Heart left ventricle (tissue), 16 donors: ENCODE measurements at regions not wholly inside any gene's neighbourhood (a gene's known extent, or its start where the extent isn't known, plus 50 kb on each side); places are given as distances from the start of the nearest gene placed in this dataset.

Experiments
- ATAC-seq, 4 donors: fragments of 200-7000 bp; cut with Tn5 transposase; one replicate each; pipeline ENCODE4 v1.9.1; 2020 to 2022; ENCODE audit warnings: moderate library complexity in 4 of 4, mild to moderate bottlenecking in 3 of 4, moderate number of reproducible peaks in 1 of 4
- DNase-seq, 5 donors: peaks; one replicate each; pipeline ENCODE4 v3.0.0-alpha.2; 2020
- H3K27ac ChIP-seq, 12 donors: fragments of 200-600 bp; sonication (generic) in 4 of 12; one replicate each; pipeline versions ENCODE4 v1.5.0 to v1.8.0; 2016 to 2022; ENCODE audit warnings: mild to moderate bottlenecking in 2 of 12
- H3K27me3 ChIP-seq, 9 donors: fragments of 200-600 bp; sonication (generic) in 2 of 9; one replicate each; pipeline versions ENCODE4 v1.5.1 to v1.8.0; 2016 to 2022; ENCODE audit warnings: mild to moderate bottlenecking in 3 of 9
- H3K36me3 ChIP-seq, 9 donors: fragments of 200-600 bp; sonication (generic) in 2 of 9; one replicate each; pipeline versions ENCODE4 v1.5.0 to v1.8.0; 2018 to 2022; ENCODE audit warnings: mild to moderate bottlenecking in 2 of 9
- H3K4me1 ChIP-seq, 12 donors: fragments of 200-600 bp; sonication (generic) in 4 of 12; one replicate each; pipeline versions ENCODE4 v1.5.0 to v1.8.0; 2016 to 2022; ENCODE audit warnings: mild to moderate bottlenecking in 3 of 12
- H3K4me3 ChIP-seq, 12 donors: fragments of 200-600 bp; sonication (generic) in 4 of 12; one replicate each; pipeline versions ENCODE4 v1.5.0 to v1.8.0; 2017 to 2022; ENCODE audit warnings: mild to moderate bottlenecking in 9 of 12, moderate library complexity in 4 of 12
- H3K9me3 ChIP-seq, 12 donors: fragments of 200-600 bp; sonication (generic) in 4 of 12; one replicate each; pipeline versions ENCODE4 v1.5.0 to v1.8.0; 2016 to 2022; ENCODE audit warnings: mild to moderate bottlenecking in 1 of 12
- CTCF ChIP-seq, 12 donors: fragments of 200-600 bp; sonication (generic) in 4 of 12; IDR thresholded peaks; one replicate each; pipeline versions ENCODE4 v1.5.0 to v1.8.0; 2018 to 2022; ENCODE audit warnings: antibody characterized with exemption in 12 of 12, mild to moderate bottlenecking in 5 of 12
- POLR2A ChIP-seq, 2 donors: fragments of 450-650 bp; IDR thresholded peaks; one replicate each; pipeline ENCODE4 v1.6.1; 2017; ENCODE audit warnings: antibody characterized with exemption in 2 of 2, mild to moderate bottlenecking in 2 of 2, moderate library complexity in 2 of 2
- WGBS, 4 donors: extraction: QIAGEN DNeasy Blood & Tissue Kit in 2 of 4; methylation state at CpG; one replicate each; pipeline versions ENCODE4 v1.1.5 to v1.1.7; 2013 to 2018; 5-methylcytosine and 5-hydroxymethylcytosine counted together
- intact Hi-C, 10 donors: fragments of 100-400 bp; cut with DNase I; formaldehyde crosslinking; loops; one replicate each; pipeline versions ENCODE4 v1.11.1 to v1.14.2; 2022
- donor health status: ischemic (EF 13 %, LVEDD 7.1; RV severe dilation, severe dysfunction).
- donor health status: healthy with polysubstance abuse.
- donor health status: DM: no; HTN: yes; CAD: no.
- donor health status: DM: no; HTN: no; CAD: no.
- donor health status: ischemic (EF 25% LVEDD 6.9; RV normal size, moderate dysfunction).
- donor health status: ischemic (EF 25% LVEDD 5.7; RV mildly dilated, moderate dysfunction).
- donor health status: healthy.
- donor health status: DM: yes; HTN: yes; CAD: no.
- donor health status: ischemic (EF 35%, LVEDD 5.7; RV mildly dilated, moderate dysfunction).
- donor health status: nonischemic (EF 11% LVEDD 7.7; RV severe dilation, severe dysfunction).
- donor health status: DM: yes; HTN: yes; CAD: no.
- donor health status: PGD.
- donor health status: ischemic (EF 29% LVEDD 5.4; RV normal size, mild dysfunction).
- donor health status: nonischemic (EF 23%, LVEDD 6.1; RV moderate dilation, normal function).

DNA sequence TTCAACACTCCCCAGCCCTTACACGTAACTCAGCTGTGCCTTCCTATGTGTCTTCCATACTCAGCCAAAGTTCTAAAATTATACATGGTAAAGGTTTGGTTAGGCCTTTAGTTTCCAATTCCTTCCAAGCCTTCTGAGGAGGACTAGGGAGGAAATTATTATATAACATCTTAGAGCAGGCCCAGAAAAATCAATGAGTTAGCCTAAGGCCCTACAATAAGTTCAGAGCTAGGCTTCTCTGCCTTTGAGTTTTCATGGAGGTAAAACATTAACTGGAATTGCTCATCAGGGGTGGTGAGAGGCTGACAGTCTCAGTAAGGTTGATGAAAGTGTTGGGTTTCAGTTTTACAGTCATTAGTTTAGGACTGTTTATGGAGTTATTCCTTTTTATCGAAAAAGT is 286.0 kb downstream of the ADGB start:
- WGBS, 4 donors = 93 to 99% (median 97%) methylated on average over 2 of the region's 2 CpGs
- no peak for ATAC-seq
- H3K27ac ChIP-seq = no peak overlapping the region
- DNase-seq = no peak
- intact Hi-C loops = no loop called here
- no peaks in the 10 kb centered on the region for H3K4me1 ChIP-seq
- no peaks in the 10 kb centered on the region for H3K27me3 ChIP-seq
- no peak overlapping the region for H3K4me3 ChIP-seq
- TF ChIP-seq CTCF (IDR thresholded peaks at IDR 0.05) (no peak), POLR2A (IDR thresholded peaks at IDR 0.05) (no peak)
- H3K9me3 ChIP-seq = no peaks in the 10 kb centered on the region
- no peaks in the 10 kb centered on the region for H3K36me3 ChIP-seq

DNA sequence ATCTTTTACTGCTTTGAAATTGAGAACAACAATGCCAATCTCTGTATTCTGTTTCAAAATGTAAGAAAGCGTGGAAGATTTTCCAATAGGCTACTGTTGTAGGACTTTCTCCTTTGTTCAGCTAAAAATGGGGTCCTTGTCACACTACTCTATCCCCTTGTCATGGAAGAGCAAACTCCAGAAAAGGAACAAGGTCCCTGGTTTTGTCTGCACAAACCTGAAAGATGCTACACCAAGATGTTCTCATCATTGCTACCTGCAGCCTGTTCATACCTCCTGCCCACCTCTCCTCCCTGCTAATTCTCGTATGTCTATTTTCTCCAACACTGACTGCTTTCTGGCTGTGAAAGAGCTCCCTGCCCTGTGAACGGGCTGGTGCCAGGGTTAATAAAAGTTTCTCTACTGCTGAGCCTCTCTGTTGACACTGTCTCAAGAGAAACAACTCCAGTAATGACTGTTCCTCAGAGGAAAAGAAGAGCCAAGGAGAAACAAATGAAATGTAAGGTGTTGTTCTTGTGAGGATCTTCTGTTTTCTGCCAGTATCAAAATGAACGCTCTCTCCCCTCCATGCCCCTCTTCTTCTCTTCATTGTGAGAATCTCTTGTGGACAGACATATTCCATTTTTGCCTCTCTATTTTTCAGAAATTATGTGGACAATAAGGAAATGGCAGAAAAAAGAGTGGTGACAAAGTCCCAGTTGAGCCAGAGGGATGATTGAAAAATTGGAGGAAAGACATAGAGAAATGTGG is 287.1 kb downstream of the ADGB start:
- Histone ChIP-seq H3K36me3 (no peaks in the 10 kb centered on the region), H3K27me3 (no peaks in the 10 kb centered on the region), H3K4me1 (no peaks in the 10 kb centered on the region), H3K9me3 (no peaks in the 10 kb centered on the region), H3K27ac (no peak overlapping the region), H3K4me3 (no peak overlapping the region)
- 64 to 83% (median 73%) methylated on average over 4 of the region's 4 CpGs for WGBS, 4 donors
- DNase-seq (no peak), ATAC-seq (no peak)
- TF ChIP-seq CTCF (IDR thresholded peaks at IDR 0.05) = no peak
- no peak for TF ChIP-seq POLR2A (IDR thresholded peaks at IDR 0.05)
- intact Hi-C loops = no loop called here

DNA sequence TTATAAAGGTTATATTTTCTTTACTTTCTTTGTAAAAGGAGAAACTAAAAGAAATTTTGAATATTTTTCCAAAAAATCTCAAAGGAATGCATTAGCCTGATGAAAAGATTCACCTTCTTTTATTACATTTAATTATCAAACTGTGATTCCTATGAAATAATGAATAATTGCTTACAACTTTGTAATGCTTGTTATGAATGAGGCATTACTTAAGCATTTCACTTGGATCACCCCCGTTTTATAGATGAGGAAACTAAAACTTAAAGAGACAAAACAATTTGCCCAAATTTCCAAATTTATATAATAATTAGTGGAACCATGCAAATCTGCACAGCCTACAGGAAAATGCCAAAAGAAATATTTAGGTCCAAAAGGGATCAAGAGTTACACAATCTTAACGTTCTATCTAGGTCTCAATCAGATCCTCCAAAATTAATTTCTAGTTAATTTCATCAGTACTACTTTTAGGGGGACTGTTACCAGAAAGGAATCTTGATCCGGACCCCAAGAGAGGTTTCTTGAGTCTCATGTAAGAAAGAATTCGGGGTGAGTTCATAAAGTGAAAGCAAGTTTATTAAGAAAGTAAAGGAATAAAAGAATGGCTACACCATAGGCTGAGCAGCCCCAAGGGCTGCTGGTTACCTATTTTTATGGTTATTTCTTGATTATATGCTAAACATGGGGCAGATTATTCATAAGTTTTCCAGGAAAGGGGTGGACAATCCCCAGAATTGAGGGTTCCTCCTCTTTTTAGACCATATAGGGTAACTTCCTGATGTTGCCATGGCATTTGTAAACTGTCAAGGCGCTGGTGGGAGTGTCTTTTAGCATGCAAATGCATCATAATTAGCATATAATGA is 288.0 kb downstream of the ADGB start:
- Histone ChIP-seq H3K4me1 (peaks cover 0 to 3% (median 0%) of the 10 kb centered on the region in 12 donors), H3K27ac (no peak overlapping the region), H3K4me3 (no peak overlapping the region), H3K9me3 (no peaks in the 10 kb centered on the region), H3K27me3 (no peaks in the 10 kb centered on the region), H3K36me3 (no peaks in the 10 kb centered on the region)
- 89 to 92% (median 90%) methylated on average over 5 of the region's 5 CpGs for whole genome bisulfite sequencing, 4 donors
- ATAC-seq (no peak), DNase-seq (no peak)
- intact Hi-C loops = no loop called here
- TF ChIP-seq POLR2A (IDR thresholded peaks at IDR 0.05) (no peak), CTCF (IDR thresholded peaks at IDR 0.05) (no peak)

- DNase-seq (no peak), ATAC-seq (no peak)
- intact Hi-C loops = no loop called here
- Histone ChIP-seq H3K9me3 (no peaks in the 10 kb centered on the region), H3K4me3 (no peak overlapping the region), H3K27me3 (no peaks in the 10 kb centered on the region), H3K4me1 (peaks cover 0 to 8% (median 0%) of the 10 kb centered on the region in 12 donors), H3K27ac (no peak overlapping the region), H3K36me3 (no peaks in the 10 kb centered on the region)
- no peak for TF ChIP-seq CTCF (IDR thresholded peaks at IDR 0.05)
- no peak for TF ChIP-seq POLR2A (IDR thresholded peaks at IDR 0.05)
- WGBS, 4 donors = 83 to 92% (median 88%) methylated on average over 7 of the region's 7 CpGs
Measured at GRCh38 chr6:146887447-146888077, 288.8 kb downstream of the ADGB start.
